ENCODE measurements at regions not wholly inside any gene's neighbourhood (a gene's known extent, or its start where the extent isn't known, plus 50 kb on each side); places are given as distances from the start of the nearest gene placed in this dataset.

- TF ChIP-seq CTCF (IDR thresholded peaks at IDR 0.05; ENCODE audit: insufficient read depth, low read depth, low read length) (no peak), EZH2 (IDR thresholded peaks at IDR 0.05; ENCODE audit: insufficient read depth, low read length) (no peak)
Measured at GRCh38 chr12:77617818-77618217, 212.9 kb upstream of the NAV3 start.

Measured in astrocyte (in vitro differentiated cells and primary cell).